ENCODE measurements at regions not wholly inside any gene's neighbourhood (a gene's known extent, or its start where the extent isn't known, plus 50 kb on each side); places are given as distances from the start of the nearest gene placed in this dataset.

DNA sequence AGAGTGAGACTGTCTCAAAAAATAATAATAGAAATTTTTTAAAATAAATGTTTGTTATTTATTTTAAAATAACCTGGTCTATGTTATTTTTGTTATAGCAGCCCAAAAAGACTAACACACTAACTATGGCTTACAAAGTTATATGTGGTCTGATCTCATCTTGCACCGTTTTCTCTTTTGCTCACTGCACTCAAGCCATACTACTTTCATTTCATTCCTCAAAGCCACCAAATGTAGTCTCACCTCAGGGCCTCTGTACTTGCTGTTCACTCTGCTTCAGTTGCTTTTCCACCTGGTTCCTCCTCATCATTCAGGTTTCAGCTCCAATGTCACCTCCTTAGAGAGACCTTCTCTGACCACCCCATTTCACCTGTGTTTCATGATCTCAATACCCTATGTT, 55.2 kb upstream of the MDM1 start:
- no peak overlapping the region for H4K5ac ChIP-seq (ENCODE audit: low read length)
- H3K18ac ChIP-seq (ENCODE audit: low read length): no peak overlapping the region
- H3K36me3 ChIP-seq (ENCODE audit: control insufficient read depth, insufficient read depth, low read length): no peaks in the 10 kb centered on the region
- H3K23ac ChIP-seq (ENCODE audit: low read length): no peak overlapping the region
- no peak overlapping the region for H2AK5ac ChIP-seq (ENCODE audit: low read length)
- no peaks in the 10 kb centered on the region for H3K79me1 ChIP-seq (ENCODE audit: low read length)
- no peaks in the 10 kb centered on the region for H3K27me3 ChIP-seq (ENCODE audit: insufficient read depth, low read length, poor library complexity)
- H3K4me2 ChIP-seq (ENCODE audit: low read length): no peak overlapping the region
- H2BK5ac ChIP-seq (ENCODE audit: low read length): no peak overlapping the region
- no CpG with 5 or more reads among the region's 1 CpG for WGBS (ENCODE audit: extremely low coverage, insufficient coverage, low lambda C conversion rate)
- peaks cover 4% of the 10 kb centered on the region for H3K4me1 ChIP-seq (ENCODE audit: control insufficient read depth, low read depth, low read length)
- H3K79me2 ChIP-seq (ENCODE audit: control insufficient read depth, insufficient read depth, low read length): no peaks in the 10 kb centered on the region
- no peak for DNase-seq
- no peak overlapping the region for H3K9ac ChIP-seq (ENCODE audit: low read length)
- no peak overlapping the region for H2BK15ac ChIP-seq (replicated peaks; ENCODE audit: low read depth)
- no peak overlapping the region for H3K4me3 ChIP-seq (ENCODE audit: low read length)
- no peak overlapping the region for H2BK120ac ChIP-seq (ENCODE audit: low read depth, low read length)
- no peak overlapping the region for H3K56ac ChIP-seq (ENCODE audit: low read length)
- no peak overlapping the region for H3K27ac ChIP-seq (ENCODE audit: low read depth, low read length)
- H4K8ac ChIP-seq (ENCODE audit: low read depth, low read length): no peak overlapping the region
- H3K4ac ChIP-seq (ENCODE audit: low read depth, low read length): no peak overlapping the region

DNA sequence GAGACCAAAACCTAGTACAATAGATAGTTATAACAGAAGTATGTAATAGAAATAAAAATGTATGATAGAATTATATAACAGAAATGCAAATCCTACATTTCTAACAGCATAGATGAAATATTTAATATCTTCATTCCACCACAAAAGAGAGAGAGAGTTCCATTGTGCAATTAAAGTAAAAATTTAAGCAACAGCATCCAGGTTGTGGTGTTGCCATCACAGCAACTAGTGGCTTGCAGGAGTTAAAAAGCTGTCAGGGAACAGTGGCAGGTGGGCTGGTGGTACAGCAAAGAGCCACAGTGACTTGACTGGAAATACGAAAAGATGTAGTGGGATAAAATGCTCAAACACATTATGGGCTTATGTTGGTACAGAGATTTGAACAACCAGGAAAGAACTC, 57.1 kb upstream of the MDM1 start:
- no peak overlapping the region for H2BK120ac ChIP-seq (ENCODE audit: low read depth, low read length)
- no peak overlapping the region for H3K23ac ChIP-seq (ENCODE audit: low read length)
- H3K79me1 ChIP-seq (ENCODE audit: low read length): no peaks in the 10 kb centered on the region
- no peaks in the 10 kb centered on the region for H3K27me3 ChIP-seq (ENCODE audit: insufficient read depth, low read length, poor library complexity)
- no peak overlapping the region for H3K56ac ChIP-seq (ENCODE audit: low read length)
- no peak overlapping the region for H3K4ac ChIP-seq (ENCODE audit: low read depth, low read length)
- no peak overlapping the region for H3K18ac ChIP-seq (ENCODE audit: low read length)
- no peak overlapping the region for H4K5ac ChIP-seq (ENCODE audit: low read length)
- no peaks in the 10 kb centered on the region for H3K79me2 ChIP-seq (ENCODE audit: control insufficient read depth, insufficient read depth, low read length)
- no peak overlapping the region for H3K9ac ChIP-seq (ENCODE audit: low read length)
- H3K4me2 ChIP-seq (ENCODE audit: low read length): no peak overlapping the region
- H2AK5ac ChIP-seq (ENCODE audit: low read length): no peak overlapping the region
- no peak overlapping the region for H4K8ac ChIP-seq (ENCODE audit: low read depth, low read length)
- no CpG with 5 or more reads among the region's 1 CpG for WGBS (ENCODE audit: extremely low coverage, insufficient coverage, low lambda C conversion rate)
- H3K27ac ChIP-seq (ENCODE audit: low read depth, low read length): no peak overlapping the region
- H3K36me3 ChIP-seq (ENCODE audit: control insufficient read depth, insufficient read depth, low read length): no peaks in the 10 kb centered on the region
- no peak overlapping the region for H2BK15ac ChIP-seq (replicated peaks; ENCODE audit: low read depth)
- no peak overlapping the region for H2BK5ac ChIP-seq (ENCODE audit: low read length)
- H3K4me1 ChIP-seq (ENCODE audit: control insufficient read depth, low read depth, low read length): no peaks in the 10 kb centered on the region
- DNase-seq: no peak
- no peak overlapping the region for H3K4me3 ChIP-seq (ENCODE audit: low read length)

DNA sequence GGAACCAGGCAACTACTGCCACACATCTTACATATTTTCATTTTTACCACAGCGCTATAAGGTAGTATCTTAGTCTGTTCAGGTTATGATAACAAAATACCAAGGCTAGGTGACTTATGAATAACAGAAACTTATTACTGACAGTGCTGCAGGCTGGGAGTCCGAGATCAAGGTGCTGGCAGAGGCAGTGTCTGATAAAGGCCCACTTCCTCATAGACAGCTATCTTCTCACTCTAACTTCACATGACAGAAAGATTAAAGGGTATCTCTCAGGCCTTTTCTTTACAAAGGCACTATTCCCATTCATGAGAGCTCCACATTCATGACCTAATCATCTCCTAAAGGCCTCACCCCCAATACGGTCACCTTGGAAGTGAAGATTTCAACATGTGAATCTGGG, 59.8 kb upstream of the MDM1 start:
- no peak overlapping the region for H4K8ac ChIP-seq (ENCODE audit: low read depth, low read length)
- H3K27ac ChIP-seq (ENCODE audit: low read depth, low read length): no peak overlapping the region
- no peak overlapping the region for H3K4me3 ChIP-seq (ENCODE audit: low read length)
- no peaks in the 10 kb centered on the region for H3K27me3 ChIP-seq (ENCODE audit: insufficient read depth, low read length, poor library complexity)
- H2BK15ac ChIP-seq (replicated peaks; ENCODE audit: low read depth): no peak overlapping the region
- no peaks in the 10 kb centered on the region for H3K4me1 ChIP-seq (ENCODE audit: control insufficient read depth, low read depth, low read length)
- no peaks in the 10 kb centered on the region for H3K79me2 ChIP-seq (ENCODE audit: control insufficient read depth, insufficient read depth, low read length)
- H3K4me2 ChIP-seq (ENCODE audit: low read length): no peak overlapping the region
- no peak overlapping the region for H3K23ac ChIP-seq (ENCODE audit: low read length)
- H3K18ac ChIP-seq (ENCODE audit: low read length): no peak overlapping the region
- no peak overlapping the region for H3K4ac ChIP-seq (ENCODE audit: low read depth, low read length)
- no peak overlapping the region for H2BK5ac ChIP-seq (ENCODE audit: low read length)
- no peak overlapping the region for H4K5ac ChIP-seq (ENCODE audit: low read length)
- no CpG with 5 or more reads among the region's 3 CpGs for WGBS (ENCODE audit: extremely low coverage, insufficient coverage, low lambda C conversion rate)
- no peak overlapping the region for H3K9ac ChIP-seq (ENCODE audit: low read length)
- DNase-seq: no peak
- no peaks in the 10 kb centered on the region for H3K36me3 ChIP-seq (ENCODE audit: control insufficient read depth, insufficient read depth, low read length)
- H3K56ac ChIP-seq (ENCODE audit: low read length): no peak overlapping the region
- H2BK120ac ChIP-seq (ENCODE audit: low read depth, low read length): no peak overlapping the region
- H3K79me1 ChIP-seq (ENCODE audit: low read length): no peaks in the 10 kb centered on the region
- H2AK5ac ChIP-seq (ENCODE audit: low read length): no peak overlapping the region

DNA sequence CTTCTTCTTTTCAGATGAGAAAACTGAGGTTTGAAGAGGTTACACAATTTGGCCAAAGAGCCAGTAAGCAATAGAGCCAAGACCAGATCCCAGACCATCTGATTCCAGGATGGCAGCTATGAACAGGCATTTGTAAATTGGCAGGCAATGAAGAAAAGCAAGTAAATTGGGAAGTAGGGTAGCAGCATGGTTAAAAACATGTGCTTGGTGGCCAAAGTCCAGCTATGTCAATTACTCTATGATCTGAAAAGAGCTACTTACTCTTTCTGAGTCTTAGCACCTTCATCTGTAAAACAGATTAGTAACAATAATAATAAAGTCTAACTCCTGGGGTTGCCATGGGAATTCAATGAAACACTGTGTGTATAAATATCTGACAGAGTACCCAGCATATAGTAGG, 60.2 kb upstream of the MDM1 start:
- no peaks in the 10 kb centered on the region for H3K79me2 ChIP-seq (ENCODE audit: control insufficient read depth, insufficient read depth, low read length)
- H3K23ac ChIP-seq (ENCODE audit: low read length): no peak overlapping the region
- H2AK5ac ChIP-seq (ENCODE audit: low read length): no peak overlapping the region
- H3K9ac ChIP-seq (ENCODE audit: low read length): no peak overlapping the region
- no peak overlapping the region for H3K56ac ChIP-seq (ENCODE audit: low read length)
- H3K27ac ChIP-seq (ENCODE audit: low read depth, low read length): no peak overlapping the region
- no peaks in the 10 kb centered on the region for H3K27me3 ChIP-seq (ENCODE audit: insufficient read depth, low read length, poor library complexity)
- H3K4ac ChIP-seq (ENCODE audit: low read depth, low read length): no peak overlapping the region
- no peaks in the 10 kb centered on the region for H3K79me1 ChIP-seq (ENCODE audit: low read length)
- no peaks in the 10 kb centered on the region for H3K4me1 ChIP-seq (ENCODE audit: control insufficient read depth, low read depth, low read length)
- no peak overlapping the region for H4K8ac ChIP-seq (ENCODE audit: low read depth, low read length)
- H2BK120ac ChIP-seq (ENCODE audit: low read depth, low read length): no peak overlapping the region
- H4K5ac ChIP-seq (ENCODE audit: low read length): no peak overlapping the region
- no peak overlapping the region for H2BK15ac ChIP-seq (replicated peaks; ENCODE audit: low read depth)
- H3K18ac ChIP-seq (ENCODE audit: low read length): no peak overlapping the region
- H2BK5ac ChIP-seq (ENCODE audit: low read length): no peak overlapping the region
- H3K4me2 ChIP-seq (ENCODE audit: low read length): no peak overlapping the region
- no peak for DNase-seq
- H3K36me3 ChIP-seq (ENCODE audit: control insufficient read depth, insufficient read depth, low read length): no peaks in the 10 kb centered on the region
- no peak overlapping the region for H3K4me3 ChIP-seq (ENCODE audit: low read length)

DNA sequence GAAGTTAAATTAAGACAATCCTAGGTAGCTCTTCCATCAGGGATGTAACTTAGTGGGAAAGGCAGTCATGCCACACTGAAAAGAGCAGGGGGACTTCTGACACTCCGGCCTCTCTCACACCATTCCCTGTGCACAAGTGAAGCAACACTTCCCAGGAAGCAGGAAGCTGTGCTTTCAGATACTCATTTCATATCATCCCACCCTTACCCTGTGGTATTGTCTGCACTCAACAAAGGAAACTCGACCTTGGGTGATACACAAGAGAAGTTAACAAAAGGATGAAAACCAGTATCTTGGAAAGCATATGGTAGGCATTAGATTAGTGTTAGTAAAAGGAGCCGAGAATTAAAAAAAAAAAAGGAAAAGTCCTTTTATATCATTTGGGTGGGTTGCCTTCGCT, 61.3 kb upstream of the MDM1 start:
- no peaks in the 10 kb centered on the region for H3K4me1 ChIP-seq (ENCODE audit: control insufficient read depth, low read depth, low read length)
- H3K4me3 ChIP-seq (ENCODE audit: low read length): no peak overlapping the region
- no peak overlapping the region for H3K27ac ChIP-seq (ENCODE audit: low read depth, low read length)
- H2BK120ac ChIP-seq (ENCODE audit: low read depth, low read length): no peak overlapping the region
- H3K56ac ChIP-seq (ENCODE audit: low read length): no peak overlapping the region
- no peak overlapping the region for H2BK15ac ChIP-seq (replicated peaks; ENCODE audit: low read depth)
- H3K23ac ChIP-seq (ENCODE audit: low read length): no peak overlapping the region
- H2AK5ac ChIP-seq (ENCODE audit: low read length): no peak overlapping the region
- no peaks in the 10 kb centered on the region for H3K27me3 ChIP-seq (ENCODE audit: insufficient read depth, low read length, poor library complexity)
- no peak overlapping the region for H4K8ac ChIP-seq (ENCODE audit: low read depth, low read length)
- H3K18ac ChIP-seq (ENCODE audit: low read length): no peak overlapping the region
- H3K36me3 ChIP-seq (ENCODE audit: control insufficient read depth, insufficient read depth, low read length): no peaks in the 10 kb centered on the region
- H3K9ac ChIP-seq (ENCODE audit: low read length): no peak overlapping the region
- DNase-seq: no peak
- no peaks in the 10 kb centered on the region for H3K79me1 ChIP-seq (ENCODE audit: low read length)
- H2BK5ac ChIP-seq (ENCODE audit: low read length): no peak overlapping the region
- no CpG with 5 or more reads among the region's 4 CpGs for WGBS (ENCODE audit: extremely low coverage, insufficient coverage, low lambda C conversion rate)
- no peak overlapping the region for H4K5ac ChIP-seq (ENCODE audit: low read length)
- no peak overlapping the region for H3K4ac ChIP-seq (ENCODE audit: low read depth, low read length)
- no peaks in the 10 kb centered on the region for H3K79me2 ChIP-seq (ENCODE audit: control insufficient read depth, insufficient read depth, low read length)
- no peak overlapping the region for H3K4me2 ChIP-seq (ENCODE audit: low read length)

DNA sequence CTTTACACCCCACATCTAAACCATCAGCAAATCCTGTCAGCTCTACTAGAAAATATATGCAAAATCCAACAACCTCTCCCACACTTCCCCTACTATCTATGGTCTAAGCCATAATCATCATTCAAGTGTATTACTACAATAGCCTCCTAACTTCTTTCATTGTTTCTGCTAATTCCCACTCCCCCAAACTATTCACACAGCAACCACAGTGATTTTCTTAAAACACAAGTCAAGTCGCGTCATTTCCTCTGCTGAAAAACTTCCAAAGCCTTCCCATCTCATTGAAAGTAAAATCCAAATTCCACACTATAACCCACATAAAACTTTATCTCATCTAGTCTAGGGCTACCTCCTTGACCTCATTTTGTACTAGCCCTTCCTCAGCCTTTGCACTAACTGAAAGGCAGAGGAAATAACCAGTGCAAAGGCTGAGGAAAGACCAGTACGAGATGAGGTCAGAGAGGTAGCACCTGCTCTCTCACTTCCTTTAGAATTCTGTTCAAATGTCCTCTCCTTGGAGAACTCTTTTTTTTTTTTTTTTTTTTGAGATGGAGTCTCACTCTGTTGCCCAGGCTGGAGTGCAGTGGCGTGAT, 65.5 kb upstream of the MDM1 start:
- Histone ChIP-seq H3K4me1 (ENCODE audit: control insufficient read depth, low read depth, low read length) (no peaks in the 10 kb centered on the region), H3K79me2 (ENCODE audit: control insufficient read depth, insufficient read depth, low read length) (no peaks in the 10 kb centered on the region), H3K18ac (ENCODE audit: low read length) (no peak overlapping the region), H3K4me2 (ENCODE audit: low read length) (no peak overlapping the region), H3K27me3 (ENCODE audit: insufficient read depth, low read length, poor library complexity) (no peaks in the 10 kb centered on the region), H3K79me1 (ENCODE audit: low read length) (no peaks in the 10 kb centered on the region), H2BK15ac (replicated peaks; ENCODE audit: low read depth) (no peak overlapping the region), H3K56ac (ENCODE audit: low read length) (no peak overlapping the region), H3K9ac (ENCODE audit: low read length) (no peak overlapping the region), H3K4me3 (ENCODE audit: low read length) (no peak overlapping the region), H3K27ac (ENCODE audit: low read depth, low read length) (no peak overlapping the region), H4K5ac (ENCODE audit: low read length) (no peak overlapping the region), H3K36me3 (ENCODE audit: control insufficient read depth, insufficient read depth, low read length) (no peaks in the 10 kb centered on the region), H2BK5ac (ENCODE audit: low read length) (no peak overlapping the region), H2AK5ac (ENCODE audit: low read length) (no peak overlapping the region), H3K23ac (ENCODE audit: low read length) (no peak overlapping the region), H2BK120ac (ENCODE audit: low read depth, low read length) (no peak overlapping the region), H3K4ac (ENCODE audit: low read depth, low read length) (no peak overlapping the region), H4K8ac (ENCODE audit: low read depth, low read length) (no peak overlapping the region)
- 100% methylated on average over 2 of the region's 4 CpGs for WGBS (ENCODE audit: extremely low coverage, insufficient coverage, low lambda C conversion rate)
- no peak for DNase-seq

Measured in mesendoderm (in vitro differentiated cells).